Type B pancreatic cell (in vitro differentiated cells): ENCODE measurements at regions not wholly inside any gene's neighbourhood (a gene's known extent, or its start where the extent isn't known, plus 50 kb on each side); places are given as distances from the start of the nearest gene placed in this dataset.

ENCODE experiments used
- DNase-seq: peaks from one replicate; pipeline ENCODE4 v3.0.0; 2021; ENCODE audit warnings: mixed read lengths; ENCODE audit not compliant: unreplicated experiment; ENCODE audit errors: extremely low spot score
- H3K27ac Mint-ChIP-seq: 2 replicates; pipeline ENCODE4 v1.8.0; 2021; ENCODE audit warnings: mild to moderate bottlenecking, mixed read lengths
- H3K27me3 Mint-ChIP-seq: 2 replicates; pipeline ENCODE4 v1.8.0; 2021; ENCODE audit warnings: mixed read lengths
- H3K36me3 Mint-ChIP-seq: 2 replicates; pipeline ENCODE4 v1.8.0; 2021; ENCODE audit warnings: mixed read lengths
- H3K4me1 Mint-ChIP-seq: one replicate; pipeline ENCODE4 v1.8.0; 2021; ENCODE audit warnings: mixed read lengths; ENCODE audit not compliant: unreplicated experiment
- H3K4me3 Mint-ChIP-seq: 2 replicates; pipeline ENCODE4 v1.8.0; 2021; ENCODE audit warnings: mild to moderate bottlenecking, mixed read lengths
- H3K9me3 Mint-ChIP-seq: 2 replicates; pipeline ENCODE4 v1.8.0; 2021; ENCODE audit warnings: mixed read lengths
- CTCF ChIP-seq: fragments of 200-600 bp; sonication (generic); conservative IDR thresholded peaks from 2 replicates; pipeline ENCODE4 v1.5.0; 2021; ENCODE audit warnings: antibody characterized with exemption, mild to moderate bottlenecking

- Mint-ChIP-seq H3K9me3 (no peaks in the 10 kb centered on the region), H3K27ac (no peak overlapping the region), H3K4me3 (no peak overlapping the region), H3K4me1 (peaks cover 19% of the 10 kb centered on the region), H3K36me3 (no peaks in the 10 kb centered on the region), H3K27me3 (no peaks in the 10 kb centered on the region)
- no peak for TF ChIP-seq CTCF
- DNase-seq, result no peak
These were observed 677.4 kb upstream of the CITED2 start for GRCh38 chr6:140051521-140052512.

- no peak for DNase-seq
These were observed 675.9 kb upstream of the CITED2 start for GRCh38 chr6:140050101-140050995.

GRCh38 chr6:140049251-140049650 is 674.8 kb upstream of the CITED2 start:
- no peaks in the 10 kb centered on the region for H3K9me3 Mint-ChIP-seq
- no peak for DNase-seq
- peaks cover 23% of the 10 kb centered on the region for H3K4me1 Mint-ChIP-seq
- no peak overlapping the region for H3K4me3 Mint-ChIP-seq
- peak overlapping the region; percentile 18 for H3K27ac Mint-ChIP-seq
- H3K36me3 Mint-ChIP-seq, result no peaks in the 10 kb centered on the region
- no peak for TF ChIP-seq CTCF
- H3K27me3 Mint-ChIP-seq, result no peaks in the 10 kb centered on the region

More at GRCh38 chr6:140050101-140050995, 675.9 kb upstream of the CITED2 start:
- Mint-ChIP-seq H3K27ac (peak overlapping the region; percentile 18), H3K4me3 (no peak overlapping the region), H3K27me3 (no peaks in the 10 kb centered on the region), H3K36me3 (no peaks in the 10 kb centered on the region), H3K9me3 (no peaks in the 10 kb centered on the region), H3K4me1 (peaks cover 23% of the 10 kb centered on the region)
- no peak for TF ChIP-seq CTCF

GRCh38 chr6:140048202-140048790 is 673.8 kb upstream of the CITED2 start:
- no peak for DNase-seq
- H3K27me3 Mint-ChIP-seq, result no peaks in the 10 kb centered on the region
- no peak for TF ChIP-seq CTCF
- no peaks in the 10 kb centered on the region for H3K9me3 Mint-ChIP-seq
- peaks cover 23% of the 10 kb centered on the region for H3K4me1 Mint-ChIP-seq
- H3K36me3 Mint-ChIP-seq, result no peaks in the 10 kb centered on the region
- no peak overlapping the region for H3K27ac Mint-ChIP-seq
- H3K4me3 Mint-ChIP-seq, result no peak overlapping the region

GRCh38 chr6:140047321-140047720 is 672.9 kb upstream of the CITED2 start:
- no peak overlapping the region for H3K27ac Mint-ChIP-seq
- H3K4me1 Mint-ChIP-seq, result peaks cover 23% of the 10 kb centered on the region
- no peaks in the 10 kb centered on the region for H3K27me3 Mint-ChIP-seq

More at GRCh38 chr6:140047321-140047720, 672.9 kb upstream of the CITED2 start:
- Mint-ChIP-seq H3K36me3 (no peaks in the 10 kb centered on the region), H3K9me3 (no peaks in the 10 kb centered on the region), H3K4me3 (no peak overlapping the region)
- TF ChIP-seq CTCF, result no peak
- no peak for DNase-seq
